ENCODE measurements at regions not wholly inside any gene's neighbourhood (a gene's known extent, or its start where the extent isn't known, plus 50 kb on each side); places are given as distances from the start of the nearest gene placed in this dataset.

DNA sequence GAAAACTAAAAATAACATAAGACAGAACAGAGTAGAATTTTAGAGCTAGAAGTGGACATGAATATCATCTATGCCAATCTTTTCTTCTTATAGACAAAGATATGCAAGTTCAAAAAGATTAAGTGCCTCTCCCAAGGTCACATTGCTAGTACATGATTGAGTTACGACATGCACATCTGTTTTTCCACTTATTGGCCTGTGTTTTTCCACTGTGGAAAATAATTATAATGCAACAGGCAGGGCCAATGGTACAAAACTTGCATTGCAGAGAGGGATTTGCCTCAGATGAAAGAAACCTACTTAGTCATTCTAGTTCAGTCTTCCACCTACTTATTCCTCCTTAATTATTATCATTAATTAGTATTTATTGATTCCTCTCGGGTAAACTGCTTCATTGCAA, 407.8 kb upstream of the SGCD start:
- H3K27me3 ChIP-seq (ENCODE audit: control insufficient read depth in 2 of 2, insufficient read depth in 2 of 2, low read length in 2 of 2) = no peaks in the 10 kb centered on the region
- H3K4me3 ChIP-seq (replicated peaks in 1 of 3; ENCODE audit: insufficient read depth in 1 of 3, low read depth in 1 of 3, low read length in 3 of 3) = no peak overlapping the region
- CTCF ChIA-PET = no interaction called here
- no peak for FAIRE-seq
- H3K9me3 ChIP-seq (replicated peaks; ENCODE audit: control insufficient read depth, insufficient read depth, low read length) = peaks cover 2% of the 10 kb centered on the region
- H3K79me2 ChIP-seq (ENCODE audit: control insufficient read depth, insufficient read depth, low read length) = no peaks in the 10 kb centered on the region
- dilution Hi-C loops (cut with MboI; ENCODE audit: extremely low pct_ligation_motif_present, low sequenced_read_pairs) = no loop called here
- no peak for DNase-seq (ENCODE audit: low read depth, low spot score)
- TF ChIP-seq GATA2 (IDR thresholded peaks at IDR 0.05; ENCODE audit: insufficient read depth, insufficient read length, low read depth, low read length) = no peak
- TF ChIP-seq POLR2AphosphoS5 (IDR thresholded peaks at IDR 0.05; ENCODE audit: insufficient read depth, low read depth, low read length) = no peak
- H3K27ac ChIP-seq (ENCODE audit: insufficient read depth, low read depth, low read length) = no peak overlapping the region
- no peak overlapping the region for H3K4me2 ChIP-seq (ENCODE audit: insufficient read depth, low read length)
- H3K9me1 ChIP-seq (replicated peaks; ENCODE audit: control insufficient read depth, extremely low read depth, insufficient read depth, low read length) = no peaks in the 10 kb centered on the region
- no peak overlapping the region for H3K9ac ChIP-seq (replicated peaks; ENCODE audit: extremely low read depth, insufficient read depth, low read length)
- no peak overlapping the region for H2AFZ ChIP-seq (ENCODE audit: low read depth, low read length)
- H4K20me1 ChIP-seq (replicated peaks; ENCODE audit: control insufficient read depth, extremely low read depth, insufficient read depth, low read length) = no peaks in the 10 kb centered on the region
- BruUV-seq (replicated peaks) = no TSS peak
- H3K36me3 ChIP-seq (ENCODE audit: control insufficient read depth in 2 of 2, extremely low read depth in 1 of 2, insufficient read depth in 2 of 2, low read length in 2 of 2) = no peaks in the 10 kb centered on the region
- no peaks in the 10 kb centered on the region for H3K4me1 ChIP-seq (ENCODE audit: control insufficient read depth, extremely low read depth, insufficient read depth, low read length)
- POLR2A ChIA-PET = no interaction called here
- intact Hi-C loops (cut with micrococcal nuclease) = no loop called here

DNA sequence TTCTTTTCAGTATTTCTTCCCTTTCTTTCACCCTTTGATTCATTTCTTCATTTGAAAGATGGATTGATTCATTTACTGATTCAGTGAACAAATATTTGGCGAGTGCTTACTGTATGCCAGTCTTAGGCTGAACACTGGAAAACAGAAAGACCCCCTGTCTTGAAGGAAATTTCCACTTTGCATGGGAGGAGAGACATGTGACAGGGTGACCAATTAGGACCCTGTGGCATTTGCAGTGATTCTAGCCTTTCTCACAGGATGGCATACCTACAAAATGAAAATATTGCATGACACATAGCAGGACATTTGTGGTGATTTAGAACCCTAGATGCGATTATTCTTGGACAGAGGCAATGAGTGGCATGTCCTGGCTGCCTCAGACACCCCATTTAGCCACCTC, 407.2 kb upstream of the SGCD start:
- DNase-seq (ENCODE audit: low read depth, low spot score) (no peak), FAIRE-seq (no peak)
- no peak overlapping the region for H3K27ac ChIP-seq (ENCODE audit: insufficient read depth, low read depth, low read length)
- no peaks in the 10 kb centered on the region for H3K4me1 ChIP-seq (ENCODE audit: control insufficient read depth, extremely low read depth, insufficient read depth, low read length)
- TF ChIP-seq POLR2A (IDR thresholded peaks at IDR 0.05; ENCODE audit: low read depth, low read length) = no peak
- TF ChIP-seq EZH2 (IDR thresholded peaks at IDR 0.05; ENCODE audit: borderline replicate concordance, low read depth, low read length, severe bottlenecking) = no peak
- no peak for TF ChIP-seq GATA2 (IDR thresholded peaks at IDR 0.05; ENCODE audit: insufficient read depth, insufficient read length, low read depth, low read length)
- no peak for TF ChIP-seq JUN (IDR thresholded peaks at IDR 0.05; ENCODE audit: borderline replicate concordance, insufficient read depth, insufficient read length, low read depth)
- TF ChIP-seq FOS (IDR thresholded peaks at IDR 0.05; ENCODE audit: borderline replicate concordance, insufficient read depth, low read length) = no peak
- TF ChIP-seq, protein P1, sequence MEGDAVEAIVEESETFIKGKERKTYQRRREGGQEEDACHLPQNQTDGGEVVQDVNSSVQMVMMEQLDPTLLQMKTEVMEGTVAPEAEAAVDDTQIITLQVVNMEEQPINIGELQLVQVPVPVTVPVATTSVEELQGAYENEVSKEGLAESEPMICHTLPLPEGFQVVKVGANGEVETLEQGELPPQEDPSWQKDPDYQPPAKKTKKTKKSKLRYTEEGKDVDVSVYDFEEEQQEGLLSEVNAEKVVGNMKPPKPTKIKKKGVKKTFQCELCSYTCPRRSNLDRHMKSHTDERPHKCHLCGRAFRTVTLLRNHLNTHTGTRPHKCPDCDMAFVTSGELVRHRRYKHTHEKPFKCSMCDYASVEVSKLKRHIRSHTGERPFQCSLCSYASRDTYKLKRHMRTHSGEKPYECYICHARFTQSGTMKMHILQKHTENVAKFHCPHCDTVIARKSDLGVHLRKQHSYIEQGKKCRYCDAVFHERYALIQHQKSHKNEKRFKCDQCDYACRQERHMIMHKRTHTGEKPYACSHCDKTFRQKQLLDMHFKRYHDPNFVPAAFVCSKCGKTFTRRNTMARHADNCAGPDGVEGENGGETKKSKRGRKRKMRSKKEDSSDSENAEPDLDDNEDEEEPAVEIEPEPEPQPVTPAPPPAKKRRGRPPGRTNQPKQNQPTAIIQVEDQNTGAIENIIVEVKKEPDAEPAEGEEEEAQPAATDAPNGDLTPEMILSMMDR (IDR thresholded peaks at IDR 0.05; ENCODE audit: extremely low read depth in 1 of 2, insufficient read depth in 1 of 2, low read depth in 1 of 2, low read length in 2 of 2) = no peak
- TF ChIP-seq, protein P2, sequence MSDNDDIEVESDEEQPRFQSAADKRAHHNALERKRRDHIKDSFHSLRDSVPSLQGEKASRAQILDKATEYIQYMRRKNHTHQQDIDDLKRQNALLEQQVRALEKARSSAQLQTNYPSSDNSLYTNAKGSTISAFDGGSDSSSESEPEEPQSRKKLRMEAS (IDR thresholded peaks at IDR 0.05; ENCODE audit: insufficient read depth, insufficient read length) = no peak
- no peak for TF ChIP-seq MYC (IDR thresholded peaks at IDR 0.05; ENCODE audit: low read depth, low read length)
- TF ChIP-seq POLR2AphosphoS5 (IDR thresholded peaks at IDR 0.05; ENCODE audit: insufficient read depth, low read depth, low read length) = no peak
- no peaks in the 10 kb centered on the region for H3K9me1 ChIP-seq (replicated peaks; ENCODE audit: control insufficient read depth, extremely low read depth, insufficient read depth, low read length)
- no peak overlapping the region for H3K9ac ChIP-seq (replicated peaks; ENCODE audit: extremely low read depth, insufficient read depth, low read length)
- ChIA-PET POLR2A (no interaction called here), CTCF (no interaction called here)
- no peak overlapping the region for H2AFZ ChIP-seq (ENCODE audit: low read depth, low read length)
- H3K9me3 ChIP-seq (replicated peaks; ENCODE audit: control insufficient read depth, insufficient read depth, low read length) = peaks cover 2% of the 10 kb centered on the region
- no peaks in the 10 kb centered on the region for H3K36me3 ChIP-seq (ENCODE audit: control insufficient read depth in 2 of 2, extremely low read depth in 1 of 2, insufficient read depth in 2 of 2, low read length in 2 of 2)
- no peak overlapping the region for H3K4me2 ChIP-seq (ENCODE audit: insufficient read depth, low read length)
- H3K79me2 ChIP-seq (ENCODE audit: control insufficient read depth, insufficient read depth, low read length) = no peaks in the 10 kb centered on the region
- intact Hi-C loops (cut with micrococcal nuclease) (no loop called here), dilution Hi-C loops (cut with MboI; ENCODE audit: extremely low pct_ligation_motif_present, low sequenced_read_pairs) (no loop called here)
- no peak overlapping the region for H3K4me3 ChIP-seq (replicated peaks in 1 of 3; ENCODE audit: insufficient read depth in 1 of 3, low read depth in 1 of 3, low read length in 3 of 3)
- no peaks in the 10 kb centered on the region for H3K27me3 ChIP-seq (ENCODE audit: control insufficient read depth in 2 of 2, insufficient read depth in 2 of 2, low read length in 2 of 2)
- BruUV-seq (replicated peaks) = no TSS peak
- H4K20me1 ChIP-seq (replicated peaks; ENCODE audit: control insufficient read depth, extremely low read depth, insufficient read depth, low read length) = no peaks in the 10 kb centered on the region

Data from endothelial cell of umbilical vein (primary cell).